ENCODE measurements at regions not wholly inside any gene's neighbourhood (a gene's known extent, or its start where the extent isn't known, plus 50 kb on each side); places are given as distances from the start of the nearest gene placed in this dataset.
"Not testable (repeated sequence)": the region's sequence is repeated elsewhere in the genome, so short reads cannot be mapped to it uniquely, and the experiment has no call there.

DNA sequence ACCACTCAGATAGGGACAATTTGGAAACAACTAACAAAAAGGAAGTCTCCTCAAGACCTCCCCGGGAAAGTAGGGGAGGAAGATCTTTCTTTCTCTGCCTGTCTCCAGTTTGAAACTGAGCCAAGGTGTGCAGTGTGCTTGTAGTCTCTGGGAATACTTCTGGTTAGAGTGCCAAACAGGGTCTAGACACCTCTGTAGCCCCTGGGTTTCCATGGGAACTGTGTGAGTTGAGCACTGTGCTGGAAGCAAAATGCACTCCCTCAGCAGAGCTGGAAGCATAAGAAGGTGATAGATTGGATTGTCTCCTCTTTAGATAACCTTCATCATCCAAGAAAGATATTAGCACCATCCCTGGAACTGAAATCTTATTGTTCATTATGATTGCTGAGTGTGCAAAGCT lies 129.2 kb upstream of the TNPO1 start:
- Histone ChIP-seq H3K27me3 (no peaks in the 10 kb centered on the region), H3K27ac (no peak overlapping the region), H3K9me3 (no peaks in the 10 kb centered on the region), H3K36me3 (no peaks in the 10 kb centered on the region), H3K4me3 (no peak overlapping the region), H3K4me1 (no peaks in the 10 kb centered on the region)
- TF ChIP-seq CTCF (IDR thresholded peaks at IDR 0.05) = no peak
- ATAC-seq = no peak
- DNase-seq = no peak
- intact Hi-C loops (cut with DNase I) = no loop called here

DNA sequence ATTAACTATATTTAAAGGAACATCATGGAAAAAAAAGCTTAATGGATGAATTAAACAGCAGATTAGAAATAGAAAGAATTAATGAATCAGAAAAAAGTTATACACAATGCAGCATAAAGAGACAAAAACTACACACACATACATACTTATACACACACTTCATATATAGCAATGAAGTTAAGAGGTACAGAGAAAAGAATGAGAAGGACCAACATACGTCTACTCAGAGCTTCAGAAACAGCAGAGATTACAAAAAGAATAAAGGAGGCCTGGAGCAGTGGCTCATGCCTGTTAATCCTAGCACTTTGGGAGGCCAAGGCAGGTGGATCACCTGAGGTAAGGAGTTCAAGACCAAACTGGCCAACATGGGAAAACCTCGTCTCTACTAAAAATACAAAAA lies 133.9 kb upstream of the TNPO1 start:
- Histone ChIP-seq H3K9me3 (no peaks in the 10 kb centered on the region), H3K4me3 (no peak overlapping the region), H3K4me1 (no peaks in the 10 kb centered on the region), H3K27ac (no peak overlapping the region), H3K36me3 (no peaks in the 10 kb centered on the region), H3K27me3 (peaks cover 4% of the 10 kb centered on the region)
- no peak for ATAC-seq
- DNase-seq = no peak
- TF ChIP-seq CTCF (IDR thresholded peaks at IDR 0.05) = no peak
- intact Hi-C loops (cut with DNase I) = no loop called here

DNA sequence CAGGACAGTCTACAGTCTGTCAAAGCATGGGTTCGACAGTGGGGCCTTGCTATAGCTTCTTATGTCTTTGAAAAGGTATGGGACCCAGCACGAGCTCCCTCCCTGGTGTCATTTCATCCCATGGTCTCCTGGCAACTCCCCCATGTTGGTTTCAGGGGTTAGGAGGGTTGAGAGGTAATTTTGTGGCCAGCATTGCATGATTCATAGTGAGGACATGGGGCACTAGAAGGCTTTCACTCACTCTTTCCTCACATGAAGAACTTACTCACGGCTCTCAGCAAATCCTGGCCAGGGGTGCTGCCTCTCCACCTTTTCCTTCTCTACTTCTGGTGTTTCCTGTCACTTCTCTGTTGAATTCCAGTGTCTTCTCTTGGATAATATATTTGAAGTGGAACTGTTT lies 134.7 kb upstream of the TNPO1 start:
- no peak for TF ChIP-seq CTCF (IDR thresholded peaks at IDR 0.05)
- H3K27ac ChIP-seq = no peak overlapping the region
- peaks cover 4% of the 10 kb centered on the region for H3K27me3 ChIP-seq
- no peaks in the 10 kb centered on the region for H3K9me3 ChIP-seq
- intact Hi-C loops (cut with DNase I) = no loop called here
- ATAC-seq (no peak), DNase-seq (no peak)
- no peaks in the 10 kb centered on the region for H3K36me3 ChIP-seq
- no peaks in the 10 kb centered on the region for H3K4me1 ChIP-seq
- no peak overlapping the region for H3K4me3 ChIP-seq

DNA sequence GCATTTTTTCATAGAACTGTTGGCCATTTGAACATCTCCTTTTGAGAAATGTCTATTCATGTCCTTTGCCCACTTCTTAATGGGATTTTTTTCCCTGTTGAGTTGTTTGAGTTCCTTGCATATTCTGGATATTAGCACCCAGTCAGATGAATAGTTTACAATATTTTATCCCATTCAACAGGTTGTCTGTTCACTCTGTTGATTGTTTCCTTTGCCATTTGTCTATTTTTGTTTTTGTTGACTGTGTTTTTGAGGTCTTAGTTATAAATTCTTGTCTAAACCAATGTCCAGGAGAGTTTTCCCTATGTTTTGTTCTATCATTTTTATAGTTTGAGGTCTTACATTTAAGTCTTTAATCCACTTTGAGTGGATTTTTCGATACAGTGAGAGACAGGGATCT lies 139.0 kb upstream of the TNPO1 start:
- no peak for TF ChIP-seq CTCF (IDR thresholded peaks at IDR 0.05)
- H3K36me3 ChIP-seq = no peaks in the 10 kb centered on the region
- no peak for DNase-seq
- no peaks in the 10 kb centered on the region for H3K4me1 ChIP-seq
- H3K9me3 ChIP-seq = no peaks in the 10 kb centered on the region
- no peak overlapping the region for H3K4me3 ChIP-seq
- peaks cover 4% of the 10 kb centered on the region for H3K27me3 ChIP-seq
- intact Hi-C loops (cut with DNase I) = no loop called here
- ATAC-seq = no peak
- H3K27ac ChIP-seq = no peak overlapping the region

- H3K36me3 ChIP-seq; H3K4me1 ChIP-seq; H3K9me3 ChIP-seq; intact Hi-C loops (cut with DNase I); H3K27ac ChIP-seq; DNase-seq; H3K4me3 ChIP-seq; ATAC-seq; H3K27me3 ChIP-seq: not testable (repeated sequence)
Observed at GRCh38 chr5:72676831-72677230, 139.6 kb upstream of the TNPO1 start.

DNA sequence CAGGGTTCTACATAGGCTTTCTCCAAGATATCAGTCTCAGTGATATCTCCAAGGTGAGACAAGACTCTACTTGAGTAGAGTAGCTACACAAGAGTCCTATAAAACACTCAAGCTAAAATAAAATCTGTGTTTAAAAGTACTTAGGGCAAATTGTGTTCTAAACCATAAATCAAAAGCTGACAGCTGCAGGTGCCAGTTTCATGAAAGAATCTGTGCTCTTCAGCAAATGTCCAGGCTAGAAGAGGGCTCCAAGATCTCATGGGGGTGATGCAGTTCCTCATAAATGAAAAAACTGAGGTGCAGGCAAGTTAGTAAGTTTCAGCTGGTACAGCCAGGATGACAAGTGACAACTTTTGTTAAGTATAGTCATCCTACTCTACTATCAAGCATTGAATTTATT lies 142.8 kb upstream of the TNPO1 start:
- Histone ChIP-seq H3K9me3 (no peaks in the 10 kb centered on the region), H3K36me3 (no peaks in the 10 kb centered on the region), H3K27me3 (no peaks in the 10 kb centered on the region), H3K4me3 (no peak overlapping the region), H3K27ac (no peak overlapping the region), H3K4me1 (no peaks in the 10 kb centered on the region)
- ATAC-seq = no peak
- TF ChIP-seq CTCF (IDR thresholded peaks at IDR 0.05) = no peak
- DNase-seq = no peak
- intact Hi-C loops (cut with DNase I) = no loop called here

All from upper lobe of right lung (tissue), 1 donor.